Esophagus squamous epithelium (tissue), 5 donors: ENCODE measurements at regions not wholly inside any gene's neighbourhood (a gene's known extent, or its start where the extent isn't known, plus 50 kb on each side); places are given as distances from the start of the nearest gene placed in this dataset.

Experiments used
- DNase-seq: peaks from one replicate; lab custom pipeline; 2025; lab: John Stamatoyannopoulos, UW
- H3K27ac ChIP-seq, 4 donors: fragments of 200-600 bp; sonication (generic); one replicate each; pipeline ENCODE4 v1.5.1; 2016 to 2019; ENCODE audit warnings: mild to moderate bottlenecking in 1 of 4
- H3K27me3 ChIP-seq, 4 donors: fragments of 200-600 bp; sonication (generic); 1 replicate in 3 of 4; 2 replicates in 1 of 4; pipeline versions ENCODE4 v1.5.1 to v1.6.0; 2017 to 2021; ENCODE audit warnings: antibody characterized with exemption in 1 of 4
- H3K36me3 ChIP-seq, 3 donors: fragments of 200-600 bp; sonication (generic); one replicate each; pipeline ENCODE4 v1.5.1; 2016 to 2019
- H3K4me1 ChIP-seq, 3 donors: fragments of 200-600 bp; sonication (generic); one replicate each; pipeline ENCODE4 v1.5.1; 2017 to 2019
- H3K4me3 ChIP-seq, 4 donors: fragments of 200-600 bp; sonication (generic); 1 replicate in 3 of 4; 2 replicates in 1 of 4; pipeline ENCODE4 v1.5.1; 2016 to 2019; ENCODE audit warnings: mild to moderate bottlenecking in 2 of 4, moderate library complexity in 1 of 4
- H3K9me3 ChIP-seq, 3 donors: fragments of 200-600 bp; sonication (generic); one replicate each; pipeline ENCODE4 v1.5.1; 2016 to 2019
- CTCF ChIP-seq, 6 experiments: fragments of 450-650 bp in 4 of 6; fragments of 200-600 bp in 2 of 6; sonication (generic) in 2 of 6; IDR thresholded peaks; one replicate each; pipeline ENCODE4 v1.5.1; 2016 to 2019; ENCODE audit warnings: antibody characterized with exemption in 6 of 6, mild to moderate bottlenecking in 4 of 6, moderate library complexity in 4 of 6
- POLR2A ChIP-seq, 4 donors: fragments of 450-650 bp; IDR thresholded peaks; one replicate each; pipeline ENCODE4 v1.6.1; 2017; ENCODE audit warnings: antibody characterized with exemption in 4 of 4, mild to moderate bottlenecking in 4 of 4, moderate library complexity in 3 of 4
- WGBS, 2 donors: methylation state at CpG; one replicate each; pipeline ENCODE4 v1.1.5; 2018; 5-methylcytosine and 5-hydroxymethylcytosine counted together
- intact Hi-C: fragments of 100-400 bp; cut with DNase I; formaldehyde crosslinking; loops from one replicate; pipeline ENCODE4 v1.15.0; 2022
- donor health status: DM: yes; HTN: yes; CAD: no.

GRCh38 chr17:71883845-71884244 lies 237.0 kb upstream of the SOX9 start:
- Histone ChIP-seq H3K4me3 (no peak overlapping the region), H3K27me3 (no peaks in the 10 kb centered on the region), H3K36me3 (no peaks in the 10 kb centered on the region), H3K27ac (no peak overlapping the region), H3K9me3 (no peaks in the 10 kb centered on the region), H3K4me1 (no peaks in the 10 kb centered on the region)
- no peak for DNase-seq
- 89 to 93% methylated on average over 3 of the region's 3 CpGs for WGBS, 2 donors
- no peak for TF ChIP-seq POLR2A (IDR thresholded peaks at IDR 0.05)
- no peak for TF ChIP-seq CTCF (IDR thresholded peaks at IDR 0.05)
- intact Hi-C loops: no loop called here

GRCh38 chr17:71885662-71886061 lies 235.2 kb upstream of the SOX9 start:
- intact Hi-C loops: no loop called here
- TF ChIP-seq POLR2A (IDR thresholded peaks at IDR 0.05): no peak
- Histone ChIP-seq H3K27ac (no peak overlapping the region), H3K27me3 (no peaks in the 10 kb centered on the region), H3K9me3 (no peaks in the 10 kb centered on the region), H3K36me3 (no peaks in the 10 kb centered on the region), H3K4me3 (no peak overlapping the region), H3K4me1 (no peaks in the 10 kb centered on the region)
- DNase-seq: no peak

- TF ChIP-seq CTCF (IDR thresholded peaks at IDR 0.05): no peak
- TF ChIP-seq POLR2A (IDR thresholded peaks at IDR 0.05): no peak
- no peak overlapping the region for H3K27ac ChIP-seq
- no peak overlapping the region for H3K4me3 ChIP-seq
- 77 to 78% methylated on average over 4 of the region's 4 CpGs for WGBS, 2 donors
- no peak for DNase-seq
- intact Hi-C loops: no loop called here
- no peaks in the 10 kb centered on the region for H3K9me3 ChIP-seq
- no peaks in the 10 kb centered on the region for H3K4me1 ChIP-seq
- no peaks in the 10 kb centered on the region for H3K36me3 ChIP-seq
- no peaks in the 10 kb centered on the region for H3K27me3 ChIP-seq
Observed at GRCh38 chr17:71899317-71899716, 221.5 kb upstream of the SOX9 start.

- H3K4me1 ChIP-seq: no peaks in the 10 kb centered on the region
- H3K27ac ChIP-seq: no peak overlapping the region
- H3K4me3 ChIP-seq: no peak overlapping the region
- H3K27me3 ChIP-seq: no peaks in the 10 kb centered on the region
- intact Hi-C loops: no loop called here
- WGBS, 2 donors: 49 to 54% methylated on average over 5 to 6 of the region's 6 CpGs
- no peaks in the 10 kb centered on the region for H3K36me3 ChIP-seq
- H3K9me3 ChIP-seq: no peaks in the 10 kb centered on the region
- no peak for TF ChIP-seq CTCF (IDR thresholded peaks at IDR 0.05)
- no peak for TF ChIP-seq POLR2A (IDR thresholded peaks at IDR 0.05)
- DNase-seq: no peak
Observed at GRCh38 chr17:71900621-71901229, 220.1 kb upstream of the SOX9 start.

- Histone ChIP-seq H3K27ac (no peak overlapping the region), H3K36me3 (no peaks in the 10 kb centered on the region), H3K4me1 (no peaks in the 10 kb centered on the region), H3K4me3 (no peak overlapping the region), H3K9me3 (no peaks in the 10 kb centered on the region), H3K27me3 (no peaks in the 10 kb centered on the region)
- 64 to 74% methylated on average over 3 of the region's 3 CpGs for WGBS, 2 donors
- DNase-seq: no peak
- intact Hi-C loops: no loop called here
- TF ChIP-seq POLR2A (IDR thresholded peaks at IDR 0.05) (no peak), CTCF (IDR thresholded peaks at IDR 0.05) (no peak)
Observed at GRCh38 chr17:71902894-71903506, 217.8 kb upstream of the SOX9 start.
